Superior temporal gyrus (tissue), 1 donor: ENCODE measurements at regions not wholly inside any gene's neighbourhood (a gene's known extent, or its start where the extent isn't known, plus 50 kb on each side); places are given as distances from the start of the nearest gene placed in this dataset.

Source experiments
- DNase-seq: peaks from one replicate; pipeline ENCODE4 v3.0.0-alpha.2; 2016; ENCODE audit errors: extremely low spot score

DNA sequence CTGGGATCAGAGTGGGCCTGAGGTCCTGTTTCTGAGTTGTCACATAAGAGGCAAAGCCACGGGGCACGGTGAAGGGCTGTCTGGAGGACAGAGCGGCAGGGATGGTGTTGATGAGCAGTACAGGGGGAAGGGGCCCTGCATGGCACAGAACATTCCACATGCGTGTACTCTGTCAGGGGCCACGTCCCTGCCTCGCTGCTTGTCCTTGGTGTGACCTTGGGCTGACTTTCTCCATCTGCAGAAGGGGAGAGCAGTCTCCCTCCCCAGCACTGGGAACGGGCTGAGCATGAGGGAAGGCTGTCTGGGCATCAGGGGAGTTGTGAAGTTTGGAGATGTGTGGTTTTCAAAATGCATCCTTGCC, 71.5 kb upstream of the GSE1 start:
- DNase-seq: no peak

DNA sequence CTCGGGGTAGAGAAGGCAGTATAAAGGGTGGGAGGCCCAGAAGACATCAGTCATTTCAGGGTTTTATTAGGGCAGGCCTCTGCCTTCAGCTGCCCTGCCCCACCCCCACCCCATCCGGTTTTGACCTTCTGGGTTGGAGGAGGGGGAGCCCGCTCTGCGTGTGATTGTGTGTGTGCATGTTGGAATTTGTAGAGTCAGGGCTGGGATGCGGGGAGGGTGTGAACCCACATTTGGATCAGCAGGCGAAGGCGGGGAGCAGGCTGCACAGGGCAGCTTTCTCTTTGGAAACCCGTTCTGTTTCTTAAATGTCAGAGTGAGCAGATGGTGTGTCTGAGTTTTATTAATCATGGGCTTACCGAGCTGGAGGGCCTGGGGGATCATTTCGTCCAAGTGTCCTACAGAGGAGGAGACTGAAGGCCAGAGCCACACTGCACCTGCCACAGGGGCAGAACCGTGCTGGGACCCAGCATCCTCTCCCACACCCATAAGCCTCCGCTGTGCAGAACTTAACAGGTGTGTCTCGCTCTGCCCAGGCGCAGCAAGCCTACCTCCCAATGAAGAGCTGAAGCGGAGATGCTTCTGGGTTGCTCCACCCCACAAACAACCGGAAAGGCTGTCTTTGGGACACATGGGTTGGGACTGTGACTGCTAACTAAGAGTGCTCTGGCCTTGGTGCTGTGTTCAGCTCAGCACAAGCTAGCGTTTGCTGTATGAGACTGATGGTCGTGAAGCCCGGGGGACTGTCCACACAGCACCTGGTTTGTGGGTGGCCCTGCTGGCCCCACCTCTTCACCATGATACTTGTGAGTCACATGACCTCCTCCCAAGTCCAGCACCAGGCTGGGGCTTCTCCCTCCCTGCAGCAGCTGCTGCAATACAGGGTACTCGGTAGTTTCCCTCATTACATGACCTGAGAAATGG, 70.9 kb upstream of the GSE1 start:
- no peak for DNase-seq

GRCh38 chr16:85543536-85543935, 69.6 kb upstream of the GSE1 start:
- no peak for DNase-seq

- DNase-seq: no peak
These were observed 69.1 kb upstream of the GSE1 start for GRCh38 chr16:85544016-85544415.

DNA sequence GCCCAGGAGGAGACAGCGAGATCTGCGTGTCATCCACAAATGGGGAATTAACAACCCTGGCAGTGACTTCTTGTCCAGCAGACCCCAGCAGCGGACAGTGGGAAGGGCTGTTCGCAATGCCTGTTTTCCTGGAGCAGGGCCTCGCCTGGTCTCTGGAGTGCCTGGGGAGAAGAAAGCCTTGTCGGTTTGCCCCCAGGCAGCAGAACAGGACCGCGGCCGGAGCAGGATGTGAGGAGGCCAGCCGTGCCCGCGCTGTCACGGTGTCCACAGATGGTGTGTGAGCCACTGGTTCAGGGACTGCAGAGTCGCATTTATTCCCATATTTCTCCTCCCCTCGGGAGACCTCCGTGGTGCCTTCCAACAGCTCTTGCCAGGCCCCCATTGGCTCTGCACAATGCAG, 68.5 kb upstream of the GSE1 start:
- no peak for DNase-seq

GRCh38 chr16:85545227-85545818, 67.8 kb upstream of the GSE1 start:
- DNase-seq: no peak

GRCh38 chr16:85546585-85547447, 66.3 kb upstream of the GSE1 start:
- no peak for DNase-seq

- DNase-seq: no peak
These were observed 64.7 kb upstream of the GSE1 start for GRCh38 chr16:85548375-85548774.

GRCh38 chr16:85549766-85550421, 63.2 kb upstream of the GSE1 start:
- no peak for DNase-seq

DNA sequence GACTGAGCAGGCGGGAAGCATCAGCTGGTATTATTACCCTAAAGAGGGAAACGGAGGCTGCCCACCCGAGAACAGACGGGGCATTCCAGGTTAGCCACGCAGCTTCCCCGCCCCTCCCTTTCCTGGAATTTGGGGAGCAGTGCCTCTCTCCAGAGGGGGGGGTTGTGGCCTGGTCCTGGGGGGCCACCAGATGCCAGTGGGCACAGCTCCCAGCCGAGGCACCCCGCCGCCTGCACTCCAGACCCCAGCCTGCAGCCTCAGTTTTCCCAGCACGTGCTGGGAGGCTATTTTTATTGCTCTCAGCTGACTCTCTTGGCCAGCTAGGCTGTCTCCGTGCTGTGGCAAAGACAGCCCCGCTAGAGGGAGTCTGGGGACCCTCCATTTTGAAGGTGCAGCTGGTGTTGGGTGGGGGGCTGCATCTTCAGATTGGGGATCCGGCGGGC, 62.7 kb upstream of the GSE1 start:
- DNase-seq: no peak

- no peak for DNase-seq
These were observed 61.9 kb upstream of the GSE1 start for GRCh38 chr16:85550953-85551924.

- no peak for DNase-seq
These were observed 60.1 kb upstream of the GSE1 start for GRCh38 chr16:85552980-85553435.

DNA sequence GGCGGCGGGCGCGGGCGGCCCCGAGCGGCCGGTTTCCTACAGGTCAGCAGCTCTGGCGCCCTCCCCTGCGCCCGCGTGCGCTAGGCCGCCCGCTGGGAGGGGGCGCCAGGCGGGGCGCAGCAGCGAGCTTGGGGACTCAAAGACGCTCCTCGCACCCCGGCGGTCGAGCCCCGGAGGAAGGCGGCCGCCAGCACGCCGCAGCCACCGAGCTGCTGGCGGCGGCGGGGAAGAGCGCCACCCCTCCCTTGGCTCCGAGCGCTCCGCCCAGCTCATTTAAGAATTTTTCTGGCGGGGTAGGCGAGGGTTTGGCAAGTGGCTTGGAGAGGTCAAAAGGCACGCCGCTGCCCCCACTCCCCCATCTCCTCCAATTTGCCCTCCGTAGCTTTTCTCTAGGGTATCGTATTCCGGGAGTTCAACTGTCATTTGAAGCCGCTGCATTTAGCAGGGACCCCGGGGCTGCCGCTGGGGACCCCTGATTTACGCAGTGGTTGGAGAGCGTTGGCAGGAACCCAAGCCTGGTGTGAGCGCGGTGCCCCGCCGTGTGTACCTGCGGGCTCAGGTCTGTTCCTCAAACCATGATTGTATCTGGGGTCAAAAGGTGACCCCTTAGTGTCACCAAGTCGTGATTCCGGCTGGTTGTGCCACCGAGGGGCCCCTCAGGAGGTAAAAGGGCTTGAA, 59.5 kb upstream of the GSE1 start:
- DNase-seq: no peak

DNA sequence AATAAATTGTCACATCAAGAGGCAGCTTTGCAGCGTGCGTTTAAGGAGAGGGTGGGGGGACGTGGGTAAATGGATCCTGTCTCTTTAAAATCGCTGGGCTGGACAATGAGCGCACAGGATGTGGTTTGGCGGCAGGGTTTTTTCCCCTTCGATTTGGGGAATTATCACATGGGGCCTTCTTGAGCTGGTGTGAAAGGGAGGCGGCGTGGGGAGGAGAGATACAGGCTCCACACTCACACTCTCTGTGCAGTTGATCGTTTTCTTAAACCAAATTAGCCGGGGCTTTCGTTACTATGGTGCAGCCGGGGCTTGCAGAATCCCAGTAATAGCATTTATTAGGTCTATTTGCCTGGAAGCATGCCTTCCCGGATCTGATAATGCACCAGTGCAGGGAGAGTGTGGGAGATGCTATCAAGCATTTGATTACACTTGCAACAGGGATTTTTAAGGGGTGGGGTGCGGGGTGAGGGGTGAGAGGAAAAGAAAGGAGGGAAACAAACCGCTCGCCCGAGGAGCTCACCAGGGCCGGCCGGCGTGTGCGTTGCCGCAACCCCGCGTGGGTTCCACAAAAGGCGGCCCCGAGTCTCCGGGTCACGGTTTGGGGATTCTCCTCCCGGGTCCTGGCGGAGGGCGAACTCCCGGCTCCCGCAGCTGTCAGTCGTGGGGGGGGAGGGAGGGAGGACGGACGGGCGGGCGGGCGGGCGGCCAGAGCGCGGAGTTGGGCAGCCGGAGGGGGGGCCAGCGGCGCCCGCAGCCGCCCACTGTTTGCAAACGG, 58.8 kb upstream of the GSE1 start:
- DNase-seq: peak; percentile 74

DNA sequence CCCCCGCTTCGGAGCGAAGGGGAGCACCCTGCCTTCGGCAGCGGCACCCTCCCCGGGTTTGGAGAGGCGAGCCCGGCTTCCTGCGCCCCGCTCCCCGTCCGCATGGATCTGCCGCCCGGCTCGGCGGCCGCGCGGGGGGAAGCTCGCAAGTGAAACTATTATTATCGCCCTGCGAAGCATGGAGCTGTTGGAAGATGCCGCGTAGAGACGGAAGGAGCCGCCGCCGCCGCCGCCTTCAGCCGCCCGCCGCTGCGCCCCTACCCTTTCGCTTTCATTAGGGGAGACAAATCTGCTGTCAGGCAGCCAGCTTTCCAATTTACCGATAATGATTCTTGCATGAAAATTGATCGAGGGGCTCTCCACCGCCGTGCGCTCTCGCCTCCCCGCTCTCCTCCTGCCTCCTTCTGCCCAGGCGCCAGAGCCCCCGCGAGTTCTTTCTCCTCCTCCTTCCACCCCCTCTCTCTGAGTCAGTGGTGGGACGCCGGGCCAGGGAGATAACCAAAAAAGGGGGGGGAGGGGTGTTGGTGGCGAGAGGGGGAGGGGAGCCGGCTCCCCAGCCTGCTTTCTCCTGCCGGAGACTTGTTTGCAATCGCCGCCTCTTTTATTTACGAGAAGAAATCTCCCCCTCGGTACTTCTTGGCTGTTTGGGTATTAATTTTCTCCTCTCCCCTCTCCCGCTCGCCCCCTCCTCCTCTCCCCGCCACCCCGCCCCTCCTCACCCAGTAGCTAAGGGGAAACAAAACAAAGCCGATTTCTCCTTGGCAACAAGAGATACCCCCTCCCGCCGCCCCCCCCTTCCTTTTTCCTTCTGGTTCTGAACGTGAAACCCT, 58.0 kb upstream of the GSE1 start:
- DNase-seq: no peak

- no peak for DNase-seq
These were observed 57.2 kb upstream of the GSE1 start for GRCh38 chr16:85555719-85556455.

DNA sequence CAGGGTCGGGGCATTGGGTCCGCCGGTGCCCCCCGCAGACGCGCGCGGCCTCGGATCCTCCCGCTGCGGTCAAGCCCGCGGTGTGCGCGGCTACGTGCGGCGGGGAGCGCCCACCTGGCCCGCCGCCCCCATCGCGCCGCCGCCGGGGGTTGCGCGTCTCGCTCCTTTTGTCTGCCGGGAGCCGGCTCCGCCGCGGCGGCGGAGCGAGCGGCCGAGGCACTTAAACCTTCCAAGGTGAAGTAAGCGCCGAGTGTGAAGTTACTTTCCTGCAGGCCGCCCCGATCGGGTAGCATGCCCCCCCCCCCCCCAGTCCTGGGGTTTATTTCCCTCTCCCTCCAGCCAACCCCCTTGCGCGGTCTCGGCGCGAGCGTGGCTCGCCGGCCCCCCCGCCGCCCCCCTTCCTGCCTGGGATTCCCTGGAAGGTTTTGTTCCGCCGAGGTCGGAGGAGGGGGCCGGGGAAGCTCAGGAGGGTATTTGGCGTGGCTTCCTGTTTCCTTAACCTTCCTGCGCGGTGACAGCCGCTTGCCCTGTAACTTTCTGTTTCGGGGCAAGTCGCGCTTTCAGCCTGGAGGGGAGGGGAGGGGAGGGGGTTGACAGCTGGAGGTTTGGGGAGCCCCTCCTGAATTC, 56.6 kb upstream of the GSE1 start:
- no peak for DNase-seq
